PC-3 (cell line): ENCODE measurements at regions not wholly inside any gene's neighbourhood (a gene's known extent, or its start where the extent isn't known, plus 50 kb on each side); places are given as distances from the start of the nearest gene placed in this dataset.

Experiments used
- CTCF ChIP-seq: fragments of 300-600 bp; sonication (generic); conservative IDR thresholded peaks from 2 replicates; pipeline ENCODE4 v1.5.1; 2017; ENCODE audit warnings: antibody characterized with exemption, low read depth, mild to moderate bottlenecking, low read length
- EZH2 ChIP-seq: fragments of 300-600 bp; sonication (generic); IDR thresholded peaks from one replicate; pipeline ENCODE4 v1.6.1; 2017; ENCODE audit warnings: antibody characterized with exemption, mild to moderate bottlenecking, low read length; ENCODE audit not compliant: unreplicated experiment
- EZH2phosphoT487 ChIP-seq: fragments of 300-600 bp; sonication (generic); IDR thresholded peaks from 2 replicates; pipeline ENCODE4 v1.6.1; 2018; ENCODE audit warnings: mild to moderate bottlenecking, antibody characterized with exemption, low read length, borderline replicate concordance

DNA sequence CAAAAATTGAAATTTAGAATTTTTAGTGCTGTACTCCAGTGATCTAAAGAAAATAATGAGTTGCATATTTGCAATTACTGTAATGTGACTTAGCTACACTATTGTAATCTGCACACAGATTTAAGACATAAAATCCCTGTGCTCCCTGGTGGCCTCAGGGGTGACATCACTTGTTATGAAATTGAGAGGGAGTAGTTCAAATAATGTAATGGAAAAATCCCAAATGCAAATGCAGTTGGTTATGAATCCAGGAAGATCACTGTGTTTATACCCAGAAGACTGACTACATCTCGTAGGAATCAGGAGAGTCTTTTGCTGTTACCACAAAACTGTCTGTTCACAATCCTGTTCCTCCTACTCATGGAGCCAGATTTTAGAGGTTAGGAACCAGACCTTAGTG lies 178.7 kb upstream of the FBXL17 start:
- TF ChIP-seq CTCF (no peak), EZH2 (no peak), EZH2phosphoT487 (no peak)
